SIG-M5 treated with dmso at 0.1 percent for 504 hours (cell line): ENCODE measurements at regions not wholly inside any gene's neighbourhood (a gene's known extent, or its start where the extent isn't known, plus 50 kb on each side); places are given as distances from the start of the nearest gene placed in this dataset.
A peak's percentile ranks its signal among the peaks of the same experiment; 100 is the strongest.
"Not testable (repeated sequence)": the region's sequence is repeated elsewhere in the genome, so short reads cannot be mapped to it uniquely, and the experiment has no call there.

Source experiments
- DNase-seq: peaks from one replicate; lab custom pipeline; 2025; ENCODE audit not compliant: unreplicated experiment; lab: John Stamatoyannopoulos, UW

- peak; percentile 22 for DNase-seq
Observed at GRCh38 chr3:154904328-154904727, 175.8 kb upstream of the MME start.

GRCh38 chr3:154902495-154902894, 177.6 kb upstream of the MME start:
- not testable (repeated sequence) for DNase-seq

GRCh38 chr3:154901278-154901677, 178.8 kb upstream of the MME start:
- no peak for DNase-seq

- DNase-seq: no peak
Observed at GRCh38 chr3:154900816-154901215, 179.3 kb upstream of the MME start.

- no peak for DNase-seq
Observed at GRCh38 chr3:154898916-154899315, 181.2 kb upstream of the MME start.

- no peak for DNase-seq
Observed at GRCh38 chr3:154898443-154898842, 181.7 kb upstream of the MME start.

GRCh38 chr3:154893813-154894212, 186.3 kb upstream of the MME start:
- no peak for DNase-seq

GRCh38 chr3:154889227-154889634, 190.9 kb upstream of the MME start:
- DNase-seq: no peak

GRCh38 chr3:154887869-154888268, 192.2 kb upstream of the MME start:
- no peak for DNase-seq

- DNase-seq: no peak
Observed at GRCh38 chr3:154886437-154886836, 193.7 kb upstream of the MME start.

- DNase-seq: no peak
Observed at GRCh38 chr3:154885418-154885817, 194.7 kb upstream of the MME start.

GRCh38 chr3:154884952-154885351, 195.2 kb upstream of the MME start:
- no peak for DNase-seq

- no peak for DNase-seq
Observed at GRCh38 chr3:154875142-154875541, 205.0 kb upstream of the MME start.

- DNase-seq: no peak
Observed at GRCh38 chr3:154872696-154873095, 207.4 kb upstream of the MME start.

- DNase-seq: no peak
Observed at GRCh38 chr3:154872074-154872473, 208.0 kb upstream of the MME start.

GRCh38 chr3:154864947-154865346, 215.2 kb upstream of the MME start:
- DNase-seq: no peak

- no peak for DNase-seq
Observed at GRCh38 chr3:154862265-154862664, 217.9 kb upstream of the MME start.

GRCh38 chr3:154852998-154853397, 227.1 kb upstream of the MME start:
- not testable (repeated sequence) for DNase-seq

GRCh38 chr3:154852515-154852914, 227.6 kb upstream of the MME start:
- peak; percentile 45 for DNase-seq

- DNase-seq: no peak
Observed at GRCh38 chr3:154851644-154852043, 228.5 kb upstream of the MME start.

- DNase-seq: no peak
Observed at GRCh38 chr3:154850921-154851320, 229.2 kb upstream of the MME start.

- DNase-seq: no peak
Observed at GRCh38 chr3:154849408-154849807, 230.7 kb upstream of the MME start.

GRCh38 chr3:154844863-154845262, 235.3 kb upstream of the MME start:
- no peak for DNase-seq

- no peak for DNase-seq
Observed at GRCh38 chr3:154843647-154844046, 236.5 kb upstream of the MME start.
